K562 (cell line): ENCODE measurements at regions not wholly inside any gene's neighbourhood (a gene's known extent, or its start where the extent isn't known, plus 50 kb on each side); places are given as distances from the start of the nearest gene placed in this dataset.

ENCODE experiments used
- ATAC-seq: fragments of 200-7000 bp; cut with Tn5 transposase; 3 replicates; pipeline ENCODE4 v1.9.1; 2020; ENCODE audit warnings: moderate library complexity
- BruUV-seq: library from RNA; stranded (reverse); fragments of 400-500 nt; replicated peaks from 2 replicates; lab custom pipeline; 2021; lab: Mats Ljungman, UMichigan
- CTCF ChIA-PET: fragments of 300-600 bp; formaldehyde crosslinking; extraction: SDS; loops from one replicate; lab custom pipeline; 2021; ENCODE audit warnings: low intra/inter-chr PET ratio; lab: Yijun Ruan, JAX
- POLR2A ChIA-PET: fragments of 300-600, 350-650 bp; sonication (Branson Sonifier 250); formaldehyde crosslinking; extraction: SDS; loops from one replicate; lab custom pipeline; 2021; ENCODE audit warnings: antibody characterized with exemption, inconsistent platforms; lab: Yijun Ruan, JAX
- DNase-seq, 4 experiments: peaks; one replicate each; pipeline versions ENCODE4 v3.0.0 to v3.0.0-alpha.2; 2011 to 2018; ENCODE audit warnings: low spot score in 3 of 4, mixed read lengths in 3 of 4; ENCODE audit errors: extremely low read depth in 1 of 4
- FAIRE-seq: peaks from 2 replicates; lab custom pipeline; 2011; peaks lifted over from hg19 to GRCh38; lab: Jason Lieb, UNC
- H2AFZ ChIP-seq: 2 replicates; pipeline ENCODE4 v1.6.0; 2011; ENCODE audit warnings: low read depth, low read length, control low read depth, inconsistent platforms
- H3K27ac ChIP-seq: fragments of 200-600 bp; 3 replicates; pipeline ENCODE4 v1.8.0; 2011; ENCODE audit warnings: low read depth, mild to moderate bottlenecking, control low read depth, inconsistent platforms, low read length, moderate library complexity, mixed read lengths; ENCODE audit errors: extremely low read depth
- H3K27me3 ChIP-seq, 2 experiments: fragments of 300-600 bp in 1 of 2; 2 replicates in 1 of 2; 3 replicates in 1 of 2; pipeline versions ENCODE4 v1.6.0 to v1.8.0; 2011; ENCODE audit warnings: inconsistent platforms in 2 of 2, low read length in 2 of 2, mild to moderate bottlenecking in 1 of 2, mixed read lengths in 1 of 2, moderate library complexity in 1 of 2; ENCODE audit not compliant: control insufficient read depth in 2 of 2, insufficient read depth in 2 of 2
- H3K36me3 ChIP-seq: fragments of 300-600 bp; 3 replicates; pipeline ENCODE4 v1.8.0; 2011; ENCODE audit warnings: mild to moderate bottlenecking, low read length, inconsistent platforms; ENCODE audit not compliant: control insufficient read depth, insufficient read depth
- H3K4me1 ChIP-seq, 2 experiments: fragments of 200-600 bp in 1 of 2; replicated peaks in 1 of 2; 2 replicates in 1 of 2; 3 replicates in 1 of 2; pipeline versions ENCODE4 v1.5.1 to v1.8.0; 2011; ENCODE audit warnings: inconsistent platforms in 2 of 2, low read length in 2 of 2, mild to moderate bottlenecking in 1 of 2, mixed read lengths in 1 of 2, moderate library complexity in 1 of 2; ENCODE audit not compliant: control insufficient read depth in 2 of 2, insufficient read depth in 2 of 2
- H3K4me2 ChIP-seq: 2 replicates; pipeline ENCODE4 v1.6.1; 2011; ENCODE audit warnings: low read length, control low read depth, inconsistent platforms, mixed read lengths; ENCODE audit not compliant: insufficient read depth
- H3K4me3 ChIP-seq: fragments of 200-600 bp; sonication (generic), shearing (Covaris generic); 2 replicates; pipeline ENCODE4 v1.5.1; 2016; ENCODE audit warnings: control low read depth, inconsistent platforms
- H3K79me2 ChIP-seq: fragments of 200-600 bp; 3 replicates; pipeline ENCODE4 v1.8.0; 2011; ENCODE audit warnings: low read length, inconsistent platforms; ENCODE audit not compliant: control insufficient read depth, insufficient read depth
- H3K9ac ChIP-seq, 2 experiments: 2 replicates each; pipeline versions ENCODE4 v1.6.0 to v1.6.1; 2011; ENCODE audit warnings: low read depth in 2 of 2, low read length in 2 of 2, control low read depth in 1 of 2, inconsistent platforms in 1 of 2, mild to moderate bottlenecking in 1 of 2, mixed read lengths in 1 of 2; ENCODE audit not compliant: insufficient read depth in 1 of 2
- H3K9me1 ChIP-seq: one replicate; pipeline ENCODE4 v1.6.0; 2011; ENCODE audit warnings: inconsistent platforms, mild to moderate bottlenecking, low read length, moderate library complexity; ENCODE audit not compliant: control insufficient read depth, insufficient read depth
- H3K9me3 ChIP-seq: replicated peaks from 2 replicates; pipeline ENCODE4 v1.5.1; 2011; ENCODE audit warnings: low read depth, low read length, inconsistent platforms; ENCODE audit not compliant: control insufficient read depth, insufficient read depth
- H4K20me1 ChIP-seq: replicated peaks from 2 replicates; pipeline ENCODE4 v1.6.1; 2011; ENCODE audit warnings: low read length, inconsistent platforms, mixed read lengths; ENCODE audit not compliant: control insufficient read depth, insufficient read depth
- FOS ChIP-seq: IDR thresholded peaks from 3 replicates; pipeline ENCODE4 v1.6.1; 2011; ENCODE audit not compliant: insufficient read length; ENCODE audit errors: extremely low read depth
- FOXP1 ChIP-seq: sonication (generic); formaldehyde crosslinking; IDR thresholded peaks from 2 replicates; pipeline ENCODE4 v1.8.0; 2022; ENCODE audit warnings: mild to moderate bottlenecking, missing genetic modification reagents
- FUS ChIP-seq: fragments of 200-400 bp; formaldehyde crosslinking; optimal IDR thresholded peaks from 2 replicates; pipeline ENCODE3; 2017; ENCODE audit warnings: low read depth, low read length
- MAX ChIP-seq: sonication (generic); formaldehyde crosslinking; IDR thresholded peaks from 2 replicates; pipeline ENCODE4 v1.9.0; 2022; ENCODE audit warnings: mild to moderate bottlenecking, missing genetic modification reagents
- NELFE ChIP-seq: IDR thresholded peaks from 2 replicates; pipeline ENCODE4 v1.6.1; 2011; ENCODE audit warnings: mild to moderate bottlenecking; ENCODE audit not compliant: insufficient read depth, insufficient read length
- NFATC3 ChIP-seq: fragments of 450-650 bp; IDR thresholded peaks from 2 replicates; pipeline ENCODE4 v1.6.1; 2017; ENCODE audit warnings: mild to moderate bottlenecking
- POLR3A ChIP-seq: IDR thresholded peaks from 2 replicates; pipeline ENCODE4 v1.6.1; 2011; ENCODE audit warnings: borderline replicate concordance, mild to moderate bottlenecking, moderate library complexity; ENCODE audit not compliant: insufficient read length, insufficient read depth; ENCODE audit errors: extremely low read depth
- RBM25 ChIP-seq: fragments of 200-400 bp; formaldehyde crosslinking; IDR thresholded peaks from 2 replicates; pipeline ENCODE4 v1.6.1; 2018; ENCODE audit warnings: low read length, low read depth, moderate library complexity; ENCODE audit not compliant: severe bottlenecking
- RREB1 ChIP-seq: fragments of 250-450 bp; sonication (Bioruptor Pico); IDR thresholded peaks from 2 replicates; pipeline ENCODE4 v1.4.0; 2020
- TSC22D4 ChIP-seq: fragments of 450-650 bp; IDR thresholded peaks from 2 replicates; pipeline ENCODE4 v1.6.1; 2016; ENCODE audit warnings: missing genetic modification characterization, missing biosample characterization, control low read depth
- ZBTB7A ChIP-seq: IDR thresholded peaks from 2 replicates; pipeline ENCODE4 v1.6.1; 2011; ENCODE audit warnings: low read depth, mild to moderate bottlenecking, low read length, moderate library complexity, borderline replicate concordance; ENCODE audit not compliant: control insufficient read depth
- ZNF395 ChIP-seq: fragments of 200-800 bp; sonication (Bioruptor generic); IDR thresholded peaks from 2 replicates; pipeline ENCODE4 v1.6.1; 2017; ENCODE audit warnings: missing genetic modification characterization, missing compliant biosample characterization
- ZNF699 ChIP-seq: fragments of 250-450 bp; sonication (Bioruptor Pico); IDR thresholded peaks from 2 replicates; pipeline ENCODE4 v1.8.0; 2021; ENCODE audit warnings: mild to moderate bottlenecking, moderate library complexity; ENCODE audit not compliant: insufficient replicate concordance
- WGBS: fragments of 100-300 bp; shearing (Covaris generic); methylation state at CpG from one replicate; pipeline ENCODE4 v1.1.6; 2016; ENCODE audit warnings: low coverage, mixed read lengths; ENCODE audit not compliant: insufficient coverage; ENCODE audit errors: missing lambda C conversion rate; 5-methylcytosine and 5-hydroxymethylcytosine counted together
- in situ Hi-C: fragments of 300-500 bp; cut with MboI; formaldehyde crosslinking; loops from 4 replicates; pipeline ENCODE4 v1.15.0; 2018; ENCODE audit warnings: inconsistent platforms, mixed read lengths
- intact Hi-C: fragments of 100-400 bp; cut with micrococcal nuclease; formaldehyde crosslinking; loops from 2 replicates; pipeline ENCODE4 v1.14.2; 2022

GRCh38 chr12:78787576-78787975, 77.0 kb upstream of the SYT1 start (continued):
- TF ChIP-seq MAX (CRISPR knock-in tag) = no peak
- no peak for TF ChIP-seq NFATC3
- no peak for TF ChIP-seq ZNF699
- TF ChIP-seq POLR3A = no peak
- no peak for TF ChIP-seq FOS
- TF ChIP-seq ZNF395 = no peak
- TF ChIP-seq ZBTB7A = no peak
- TF ChIP-seq, all 486 proteins: peak for 0

GRCh38 chr12:78790148-78790547, 74.4 kb upstream of the SYT1 start:
- no peaks in the 10 kb centered on the region for H4K20me1 ChIP-seq
- WGBS = 0% methylated on average over 4 of the region's 4 CpGs
- H3K9ac ChIP-seq = no peak overlapping the region
- H3K36me3 ChIP-seq = no peaks in the 10 kb centered on the region
- in situ Hi-C loops (no loop called here), intact Hi-C loops (no loop called here)
- no peak overlapping the region for H3K27ac ChIP-seq
- CTCF ChIA-PET = no interaction called here
- no peaks in the 10 kb centered on the region for H3K79me2 ChIP-seq
- H3K4me3 ChIP-seq = no peak overlapping the region
- DNase-seq (no peak), ATAC-seq (no peak), FAIRE-seq (no peak)
- no peaks in the 10 kb centered on the region for H3K9me3 ChIP-seq
- H3K9me1 ChIP-seq = no peaks in the 10 kb centered on the region
- BruUV-seq = no TSS peak
- POLR2A ChIA-PET = no interaction called here
- no peaks in the 10 kb centered on the region for H3K27me3 ChIP-seq
- no peak overlapping the region for H3K4me2 ChIP-seq
- no peaks in the 10 kb centered on the region for H3K4me1 ChIP-seq
- H2AFZ ChIP-seq = no peak overlapping the region
- no peak for TF ChIP-seq TSC22D4 (tag)
- no peak for TF ChIP-seq RBM25
- no peak for TF ChIP-seq FOXP1
- TF ChIP-seq RREB1 (CRISPR knock-in tag) = no peak
- TF ChIP-seq FUS = no peak
- TF ChIP-seq NELFE = no peak
